OCI-LY7 (cell line): ENCODE measurements at regions not wholly inside any gene's neighbourhood (a gene's known extent, or its start where the extent isn't known, plus 50 kb on each side); places are given as distances from the start of the nearest gene placed in this dataset.

Experiments
- BruUV-seq: library from RNA; stranded (reverse); fragments of 400-500 nt; replicated peaks from 2 replicates; lab custom pipeline; 2021; lab: Mats Ljungman, UMichigan
- CTCF ChIA-PET: fragments of 300-600 bp; sonication (Branson Sonifier 250); formaldehyde crosslinking; loops from one replicate; lab custom pipeline; 2022; ENCODE audit warnings: antibody characterized with exemption; ENCODE audit not compliant: unreplicated experiment; lab: Charles Lee
- POLR2A ChIA-PET: fragments of 300-600 bp; sonication (Branson Sonifier 250); formaldehyde crosslinking; loops from one replicate; lab custom pipeline; 2022; ENCODE audit warnings: antibody characterized with exemption; lab: Charles Lee
- DNase-seq: peaks from one replicate; pipeline ENCODE4 v3.0.0-alpha.2; 2015; ENCODE audit warnings: low spot score
- H2AFZ ChIP-seq: fragments of 200-600 bp; sonication (generic), shearing (Covaris generic); 2 replicates; pipeline ENCODE4 v1.6.1; 2014; ENCODE audit warnings: mild to moderate bottlenecking, antibody characterized with exemption, low read length, moderate library complexity
- H3K27ac ChIP-seq: fragments of 200-600 bp; sonication (generic); 2 replicates; pipeline ENCODE4 v1.5.1; 2014; ENCODE audit warnings: mixed run types, low read depth, mild to moderate bottlenecking, moderate library complexity, low read length, inconsistent platforms; ENCODE audit not compliant: poor library complexity, severe bottlenecking
- H3K36me3 ChIP-seq: fragments of 200-600 bp; sonication (generic); 2 replicates; pipeline ENCODE4 v1.6.1; 2014; ENCODE audit warnings: mild to moderate bottlenecking, antibody characterized with exemption, low read length, moderate library complexity, mixed read lengths; ENCODE audit not compliant: insufficient read depth
- H3K4me1 ChIP-seq: fragments of 200-600 bp; sonication (generic); 2 replicates; pipeline ENCODE4 v1.5.1; 2014; ENCODE audit warnings: mild to moderate bottlenecking, low read length; ENCODE audit not compliant: insufficient read depth, poor library complexity, severe bottlenecking
- H3K4me2 ChIP-seq: fragments of 200-600 bp; sonication (generic); 2 replicates; pipeline ENCODE4 v1.6.1; 2014; ENCODE audit warnings: mild to moderate bottlenecking, low read length
- H3K4me3 ChIP-seq: fragments of 200-600 bp; sonication (generic); 2 replicates; pipeline ENCODE4 v1.5.1; 2014; ENCODE audit warnings: mild to moderate bottlenecking, low read depth, low read length; ENCODE audit not compliant: poor library complexity, severe bottlenecking
- H3K79me2 ChIP-seq: fragments of 200-600 bp; sonication (generic); 2 replicates; pipeline ENCODE4 v1.6.1; 2016; ENCODE audit warnings: low read depth, mild to moderate bottlenecking, low read length, moderate library complexity, mixed read lengths; ENCODE audit not compliant: insufficient read depth
- H3K9me2 ChIP-seq: fragments of 200-600 bp; sonication (generic); 2 replicates; pipeline ENCODE4 v1.6.1; 2016; ENCODE audit warnings: mild to moderate bottlenecking, low read length, mixed read lengths; ENCODE audit not compliant: insufficient read depth
- H3K9me3 ChIP-seq: fragments of 200-600 bp; sonication (generic); 2 replicates; pipeline ENCODE4 v1.6.1; 2014; ENCODE audit warnings: mild to moderate bottlenecking, mixed run types, low read length, mixed read lengths
- H4K20me1 ChIP-seq: fragments of 200-600 bp; sonication (generic); 2 replicates; pipeline ENCODE4 v1.6.1; 2014; ENCODE audit warnings: mild to moderate bottlenecking, antibody characterized with exemption, low read length, moderate library complexity, mixed read lengths; ENCODE audit not compliant: insufficient read depth
- CTCF ChIP-seq: fragments of 200-600 bp; sonication (generic); conservative IDR thresholded peaks from 2 replicates; pipeline ENCODE4 v1.5.1; 2014; ENCODE audit warnings: mild to moderate bottlenecking, antibody characterized with exemption, low read length, moderate library complexity, mixed read lengths
- EZH2phosphoT487 ChIP-seq: fragments of 200-600 bp; sonication (generic); IDR thresholded peaks from 2 replicates; pipeline ENCODE4 v1.6.1; 2018; ENCODE audit warnings: low read depth, borderline replicate concordance, mild to moderate bottlenecking, mixed run types, antibody characterized with exemption, low read length, moderate library complexity, mixed read lengths
- intact Hi-C: fragments of 100-400 bp; cut with micrococcal nuclease; formaldehyde crosslinking; loops from one replicate; pipeline ENCODE4 v1.10.0; 2022; ENCODE audit not compliant: unreplicated experiment

GRCh38 chr2:57563015-57563414, 483.6 kb upstream of the VRK2 start:
- Histone ChIP-seq H3K79me2 (no peaks in the 10 kb centered on the region), H3K27ac (no peak overlapping the region), H2AFZ (no peak overlapping the region), H3K4me1 (no peaks in the 10 kb centered on the region), H3K36me3 (no peaks in the 10 kb centered on the region), H4K20me1 (no peaks in the 10 kb centered on the region), H3K9me3 (no peaks in the 10 kb centered on the region), H3K4me3 (no peak overlapping the region), H3K4me2 (no peak overlapping the region), H3K9me2 (no peaks in the 10 kb centered on the region)
- TF ChIP-seq EZH2phosphoT487 (no peak), CTCF (no peak)
- BruUV-seq = no TSS peak
- ChIA-PET POLR2A (interaction anchor here (0.6 to 0.9 kb wide), 3 partner anchors 37 to 1419 kb away, joined by 3 read pairs; no protein-coding TSS in a partner anchor), CTCF (no interaction called here)
- intact Hi-C loops = no loop called here
- DNase-seq = no peak

DNA sequence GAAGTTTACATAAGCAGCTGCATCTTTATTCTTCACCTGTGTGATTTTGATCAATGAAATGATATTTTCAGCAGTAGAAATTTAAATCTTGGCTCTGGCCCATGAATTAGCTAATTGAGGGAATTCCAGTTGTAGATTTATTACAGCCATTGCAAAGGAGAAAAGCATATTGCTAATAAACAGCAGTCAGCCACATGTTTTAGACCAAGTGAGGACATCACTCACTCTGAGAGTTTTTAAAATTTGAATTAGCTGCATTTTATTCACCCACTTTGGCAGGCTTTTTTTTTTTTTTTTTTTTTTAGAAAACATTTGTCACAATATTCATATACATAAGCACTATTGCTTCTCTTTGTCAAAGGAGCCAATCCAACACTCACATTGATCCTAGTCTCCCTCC, 479.4 kb upstream of the VRK2 start:
- Histone ChIP-seq H3K36me3 (no peaks in the 10 kb centered on the region), H3K9me2 (no peaks in the 10 kb centered on the region), H3K9me3 (no peaks in the 10 kb centered on the region), H3K4me3 (no peak overlapping the region), H4K20me1 (no peaks in the 10 kb centered on the region), H3K79me2 (no peaks in the 10 kb centered on the region), H3K4me1 (no peaks in the 10 kb centered on the region), H3K27ac (no peak overlapping the region), H2AFZ (no peak overlapping the region), H3K4me2 (no peak overlapping the region)
- DNase-seq = no peak
- intact Hi-C loops = no loop called here
- no TSS peak for BruUV-seq
- POLR2A ChIA-PET = no interaction called here
- TF ChIP-seq CTCF = no peak
- no peak for TF ChIP-seq EZH2phosphoT487
- CTCF ChIA-PET = no interaction called here

GRCh38 chr2:57569396-57569795, 477.2 kb upstream of the VRK2 start:
- ChIA-PET CTCF (no interaction called here), POLR2A (interaction anchor here (0.6 kb wide), 1 partner anchor 135 kb away, joined by 3 read pairs; no protein-coding TSS in a partner anchor)
- DNase-seq = no peak
- no peaks in the 10 kb centered on the region for H3K4me1 ChIP-seq
- no peak overlapping the region for H2AFZ ChIP-seq
- H3K79me2 ChIP-seq = no peaks in the 10 kb centered on the region
- H3K4me3 ChIP-seq = no peak overlapping the region
- intact Hi-C loops = no loop called here
- H3K36me3 ChIP-seq = no peaks in the 10 kb centered on the region
- BruUV-seq = no TSS peak
- H3K9me3 ChIP-seq = no peaks in the 10 kb centered on the region
- no peak overlapping the region for H3K27ac ChIP-seq
- H3K4me2 ChIP-seq = no peak overlapping the region
- no peaks in the 10 kb centered on the region for H3K9me2 ChIP-seq
- TF ChIP-seq CTCF (no peak), EZH2phosphoT487 (no peak)
- H4K20me1 ChIP-seq = no peaks in the 10 kb centered on the region
